Right lobe of liver (tissue), 4 donors: ENCODE measurements at regions not wholly inside any gene's neighbourhood (a gene's known extent, or its start where the extent isn't known, plus 50 kb on each side); places are given as distances from the start of the nearest gene placed in this dataset.

Source experiments
- CTCF ChIP-seq, 4 donors: fragments of 200-600 bp in 3 of 4; fragments of 450-650 bp in 1 of 4; IDR thresholded peaks; one replicate each; pipeline versions ENCODE4 v1.5.1 to v1.8.0; 2016 to 2022; ENCODE audit warnings: antibody characterized with exemption in 4 of 4, mild to moderate bottlenecking in 2 of 4
- POLR2A ChIP-seq: fragments of 450-650 bp; IDR thresholded peaks from one replicate; pipeline ENCODE4 v1.6.1; 2017; ENCODE audit warnings: antibody characterized with exemption, mild to moderate bottlenecking
- donor health status: DM: no; HTN: no; CAD: no.
- donor health status: DM: no; HTN: no; CAD: no.
- donor health status: DM: no; HTN: yes; CAD: no.

- TF ChIP-seq CTCF (IDR thresholded peaks at IDR 0.05) (no peak), POLR2A (no peak)
Measured at GRCh38 chr2:23069923-23070322, 315.1 kb upstream of the KLHL29 start.
